Ovary (tissue), 3 donors: ENCODE measurements at regions not wholly inside any gene's neighbourhood (a gene's known extent, or its start where the extent isn't known, plus 50 kb on each side); places are given as distances from the start of the nearest gene placed in this dataset.

Experiments used
- CTCF ChIP-seq, 3 donors: fragments of 450-650 bp in 2 of 3; fragments of 200-600 bp in 1 of 3; IDR thresholded peaks; one replicate each; pipeline versions ENCODE4 v1.5.1 to v1.8.0; 2016 to 2022; ENCODE audit warnings: antibody characterized with exemption in 3 of 3, mild to moderate bottlenecking in 1 of 3
- EP300 ChIP-seq: sonication (generic); formaldehyde crosslinking; IDR thresholded peaks from one replicate; pipeline ENCODE4 v1.6.1; 2017; ENCODE audit warnings: antibody characterized with exemption
- POLR2A ChIP-seq: fragments of 450-650 bp; IDR thresholded peaks from one replicate; pipeline ENCODE4 v1.6.1; 2017; ENCODE audit warnings: antibody characterized with exemption, mild to moderate bottlenecking, moderate library complexity
- donor health status: DM: no; HTN: no; CAD: no.

- TF ChIP-seq POLR2A = no peak
- TF ChIP-seq CTCF (IDR thresholded peaks at IDR 0.05) = no peak
- TF ChIP-seq EP300 = no peak
Measured at GRCh38 chr14:101459551-101459900, 101.8 kb upstream of the DIO3 start.
